Spleen (tissue), 11 donors: ENCODE measurements at regions not wholly inside any gene's neighbourhood (a gene's known extent, or its start where the extent isn't known, plus 50 kb on each side); places are given as distances from the start of the nearest gene placed in this dataset.

Source experiments
- DNase-seq: peaks from one replicate; pipeline ENCODE4 v3.0.0-alpha.2; 2020
- H3K27ac ChIP-seq, 8 donors: fragments of 200-600 bp; sonication (generic) in 7 of 8; 1 replicate in 4 of 8; 2 replicates in 4 of 8; pipeline versions ENCODE4 v1.5.0 to v1.8.0; 2016 to 2021; ENCODE audit warnings: inconsistent platforms in 4 of 8, mild to moderate bottlenecking in 4 of 8, moderate library complexity in 1 of 8
- H3K27me3 ChIP-seq, 7 donors: fragments of 200-600 bp; sonication (generic) in 6 of 7; replicated peaks in 1 of 7; 1 replicate in 4 of 7; 2 replicates in 3 of 7; pipeline versions ENCODE4 v1.5.0 to v1.8.0; 2016 to 2021; ENCODE audit warnings: inconsistent platforms in 3 of 7, mild to moderate bottlenecking in 1 of 7
- H3K36me3 ChIP-seq, 6 donors: fragments of 200-600 bp; sonication (generic) in 5 of 6; 1 replicate in 4 of 6; 2 replicates in 2 of 6; pipeline versions ENCODE4 v1.5.0 to v1.8.0; 2016 to 2021; ENCODE audit warnings: inconsistent platforms in 2 of 6
- H3K4me1 ChIP-seq, 6 donors: fragments of 200-600 bp; sonication (generic) in 5 of 6; 1 replicate in 3 of 6; 2 replicates in 3 of 6; pipeline versions ENCODE4 v1.5.0 to v1.8.0; 2016 to 2021; ENCODE audit warnings: inconsistent platforms in 3 of 6
- H3K4me3 ChIP-seq, 8 donors: fragments of 200-600 bp; sonication (generic) in 7 of 8; 1 replicate in 4 of 8; 2 replicates in 4 of 8; pipeline versions ENCODE4 v1.5.0 to v1.8.0; 2016 to 2021; ENCODE audit warnings: inconsistent platforms in 4 of 8, mild to moderate bottlenecking in 4 of 8, moderate library complexity in 2 of 8
- H3K9me3 ChIP-seq, 8 donors: fragments of 200-600 bp; sonication (generic) in 7 of 8; 1 replicate in 4 of 8; 2 replicates in 4 of 8; pipeline versions ENCODE4 v1.5.0 to v1.8.0; 2016 to 2021; ENCODE audit warnings: inconsistent platforms in 4 of 8
- CTCF ChIP-seq, 11 experiments: fragments of 200-600 bp in 7 of 11; fragments of 450-650 bp in 4 of 11; sonication (generic) in 4 of 11; IDR thresholded peaks in 8 of 11; conservative IDR thresholded peaks in 3 of 11; 1 replicate in 7 of 11; 2 replicates in 4 of 11; pipeline versions ENCODE4 v1.4.0 to v1.8.0; 2016 to 2021; ENCODE audit warnings: antibody characterized with exemption in 11 of 11, inconsistent platforms in 4 of 11, mild to moderate bottlenecking in 1 of 11
- POLR2A ChIP-seq, 3 donors: fragments of 450-650 bp; IDR thresholded peaks; one replicate each; pipeline ENCODE4 v1.5.1; 2017; ENCODE audit warnings: antibody characterized with exemption in 3 of 3, mild to moderate bottlenecking in 1 of 3
- POLR2AphosphoS5 ChIP-seq, 3 donors: sonication (generic); formaldehyde crosslinking; IDR thresholded peaks; one replicate each; pipeline ENCODE4 v1.5.1; 2017; ENCODE audit warnings: antibody characterized with exemption in 3 of 3
- WGBS, 5 donors: extraction: QIAGEN DNeasy Blood & Tissue Kit in 3 of 5; methylation state at CpG; one replicate each; pipeline versions ENCODE4 v1.1.5 to v1.1.7; 2013 to 2018; 5-methylcytosine and 5-hydroxymethylcytosine counted together
- intact Hi-C: fragments of 100-400 bp; cut with DNase I; formaldehyde crosslinking; loops from one replicate; pipeline ENCODE4 v1.15.0; 2023; ENCODE audit warnings: low total_unique reads
- donor health status: healthy with polysubstance abuse.
- donor health status: DM: no; HTN: no; CAD: no; lungs with moderate emphysema.
- donor health status: DM: no; HTN: no; CAD: no.
- donor health status: Bipolar disorder and iron deficiency.
- donor health status: healthy.
- donor health status: DM: no; HTN: no; CAD: no.
- donor health status: DM: yes; HTN: yes; CAD: no.

- no peak for DNase-seq
- H3K9me3 ChIP-seq = no peaks in the 10 kb centered on the region
- H3K27ac ChIP-seq = no peak overlapping the region
- H3K4me3 ChIP-seq = no peak overlapping the region
- H3K36me3 ChIP-seq = no peaks in the 10 kb centered on the region
- TF ChIP-seq POLR2AphosphoS5 (IDR thresholded peaks at IDR 0.05) (no peak), POLR2A (IDR thresholded peaks at IDR 0.05) (no peak), CTCF (IDR thresholded peaks at IDR 0.05 in 8 of 11, conservative IDR thresholded peaks at IDR 0.05 in 3 of 11) (no peak)
- no peaks in the 10 kb centered on the region for H3K27me3 ChIP-seq
- 89 to 97% (median 91%) methylated on average over 2 of the region's 2 CpGs for WGBS, 5 donors
- intact Hi-C loops = no loop called here
- no peaks in the 10 kb centered on the region for H3K4me1 ChIP-seq
These were observed 100.3 kb upstream of the DDIT4L start for GRCh38 chr4:100290585-100290984.

DNA sequence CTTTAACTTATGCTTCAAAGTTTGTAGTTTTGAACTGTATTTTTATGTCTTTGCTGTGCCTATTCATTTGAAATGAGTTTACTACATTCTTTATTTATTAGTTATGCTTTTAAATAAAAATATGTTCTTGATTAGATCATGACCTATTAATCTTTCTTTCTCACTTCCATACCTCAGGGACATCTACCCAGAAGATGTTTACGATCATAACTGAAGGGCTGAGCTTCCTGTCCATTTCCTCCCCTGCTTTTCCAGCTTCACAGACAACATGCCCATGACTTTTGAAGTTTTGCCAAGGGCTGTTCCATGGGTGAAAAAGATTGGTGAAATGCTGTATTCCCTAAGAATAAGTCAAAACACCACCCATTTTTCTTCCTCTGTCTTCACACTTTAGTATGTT lies 99.7 kb upstream of the DDIT4L start:
- H3K27me3 ChIP-seq = no peaks in the 10 kb centered on the region
- no peaks in the 10 kb centered on the region for H3K36me3 ChIP-seq
- intact Hi-C loops = no loop called here
- no peak overlapping the region for H3K27ac ChIP-seq
- DNase-seq = no peak
- H3K9me3 ChIP-seq = no peaks in the 10 kb centered on the region
- H3K4me1 ChIP-seq = no peaks in the 10 kb centered on the region
- 33 to 61% (median 49%) methylated on average over 1 of the region's 1 CpG for WGBS, 5 donors
- TF ChIP-seq CTCF (IDR thresholded peaks at IDR 0.05 in 8 of 11, conservative IDR thresholded peaks at IDR 0.05 in 3 of 11) (no peak), POLR2A (IDR thresholded peaks at IDR 0.05) (no peak), POLR2AphosphoS5 (IDR thresholded peaks at IDR 0.05) (no peak)
- H3K4me3 ChIP-seq = no peak overlapping the region

DNA sequence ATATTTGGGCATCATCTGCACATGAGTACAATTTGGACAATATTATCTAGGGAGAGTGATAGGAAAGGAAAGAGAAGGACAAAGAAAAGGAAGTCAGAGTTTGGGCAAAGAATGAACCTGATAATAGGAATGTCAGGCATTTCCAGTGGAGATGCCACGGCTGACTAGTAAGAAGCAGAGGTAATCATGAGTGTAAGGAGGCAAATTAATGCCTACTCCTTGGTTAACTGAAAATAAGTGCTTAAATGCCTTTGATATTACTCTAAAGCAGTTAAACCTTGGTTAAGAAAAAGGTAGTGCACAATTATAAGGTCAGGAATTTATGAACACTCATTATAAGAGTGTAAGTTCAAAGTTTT lies 99.2 kb upstream of the DDIT4L start:
- intact Hi-C loops = no loop called here
- Histone ChIP-seq H3K4me3 (no peak overlapping the region), H3K27me3 (no peaks in the 10 kb centered on the region), H3K36me3 (no peaks in the 10 kb centered on the region), H3K9me3 (no peaks in the 10 kb centered on the region), H3K4me1 (no peaks in the 10 kb centered on the region), H3K27ac (no peak overlapping the region)
- TF ChIP-seq CTCF (IDR thresholded peaks at IDR 0.05 in 8 of 11, conservative IDR thresholded peaks at IDR 0.05 in 3 of 11) = no peak
- TF ChIP-seq POLR2AphosphoS5 (IDR thresholded peaks at IDR 0.05) = no peak
- no peak for TF ChIP-seq POLR2A (IDR thresholded peaks at IDR 0.05)
- WGBS, 5 donors = 34 to 73% (median 41%) methylated on average over 1 of the region's 1 CpG
- DNase-seq = no peak

DNA sequence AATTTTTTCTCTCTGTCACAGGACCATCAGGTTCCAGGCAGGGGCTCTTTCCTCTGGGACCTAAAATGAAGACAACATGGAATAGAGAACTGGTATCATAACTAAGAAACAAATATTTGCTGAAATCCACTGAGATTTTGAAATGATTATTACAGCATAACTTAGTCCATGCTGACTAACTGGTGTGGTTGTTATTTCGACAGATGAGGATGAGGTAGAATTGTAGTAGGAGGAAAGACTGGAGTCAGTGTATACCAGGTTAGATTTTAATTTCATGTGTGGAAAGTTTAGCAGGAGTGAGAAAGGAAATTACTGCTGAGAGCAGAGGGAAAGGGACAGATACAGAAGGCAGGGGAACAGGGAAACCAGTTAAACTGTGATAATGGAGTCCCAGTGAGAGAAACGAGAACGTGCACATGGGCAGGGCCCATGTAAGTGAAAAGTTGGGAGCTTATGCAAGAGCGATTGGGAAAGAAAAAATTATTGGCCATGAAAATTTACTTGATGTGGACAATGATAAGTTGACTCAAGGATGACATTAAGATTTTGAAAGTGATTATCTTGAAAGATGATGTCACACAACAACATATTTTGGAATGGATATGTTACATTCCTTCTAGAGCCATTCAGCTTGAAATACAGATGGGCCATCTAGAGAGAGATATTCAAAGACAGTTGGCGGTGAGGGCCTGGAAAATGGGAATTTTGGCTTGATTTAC lies 98.7 kb upstream of the DDIT4L start:
- Histone ChIP-seq H3K27me3 (no peaks in the 10 kb centered on the region), H3K27ac (no peak overlapping the region), H3K4me1 (no peaks in the 10 kb centered on the region), H3K9me3 (no peaks in the 10 kb centered on the region), H3K36me3 (no peaks in the 10 kb centered on the region), H3K4me3 (no peak overlapping the region)
- WGBS, 5 donors = 67 to 93% (median 90%) methylated on average over 5 of the region's 5 CpGs
- intact Hi-C loops = no loop called here
- no peak for TF ChIP-seq CTCF (IDR thresholded peaks at IDR 0.05 in 8 of 11, conservative IDR thresholded peaks at IDR 0.05 in 3 of 11)
- no peak for DNase-seq
